HG02588 (cell line): ENCODE measurements at regions not wholly inside any gene's neighbourhood (a gene's known extent, or its start where the extent isn't known, plus 50 kb on each side); places are given as distances from the start of the nearest gene placed in this dataset.
A peak's percentile ranks its signal among the peaks of the same experiment; 100 is the strongest.

Experiments
- ATAC-seq: cut with Tn5 transposase; IDR thresholded peaks from one replicate; pipeline ENCODE4 v1.9.1; 2021; ENCODE audit warnings: mild to moderate bottlenecking, moderate library complexity; ENCODE audit not compliant: unreplicated experiment

DNA sequence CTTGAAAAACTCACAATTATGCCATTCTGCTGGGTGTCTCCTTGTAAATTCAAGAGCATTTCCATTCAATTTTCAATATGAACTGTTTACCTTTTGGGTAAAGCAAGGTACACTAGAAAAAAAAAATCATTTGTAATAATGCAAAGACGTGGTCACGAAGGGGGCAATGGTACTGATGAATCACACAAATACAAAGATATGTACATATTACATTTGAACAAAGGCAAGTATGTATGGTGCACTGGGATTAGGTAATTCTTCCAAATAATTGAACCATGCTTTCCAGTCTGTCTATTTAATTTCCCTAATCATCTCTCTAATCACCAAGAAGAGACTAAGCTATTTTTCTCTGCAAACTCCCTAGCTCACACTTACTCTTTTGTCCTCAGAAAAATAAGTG is 63.4 kb upstream of the RNF38 start:
- no peak for ATAC-seq

DNA sequence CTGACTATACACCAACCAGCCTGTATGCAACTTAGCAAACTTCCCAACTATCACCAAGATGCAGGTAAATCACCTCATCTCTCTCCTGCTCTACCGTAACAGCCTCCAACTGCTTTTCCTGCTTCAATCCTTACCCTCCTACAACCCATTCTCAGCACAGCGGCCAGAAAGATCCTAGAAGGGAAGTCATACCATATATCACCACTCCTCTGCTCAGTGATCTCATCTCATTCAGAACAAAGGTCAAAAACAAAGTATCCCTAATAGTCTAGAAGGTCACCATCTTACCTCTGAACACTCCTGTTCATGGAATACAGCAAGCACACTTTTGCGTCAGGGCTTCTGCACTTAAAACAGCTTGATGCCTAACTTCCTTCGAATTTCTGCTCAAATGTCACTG is 62.2 kb upstream of the RNF38 start:
- ATAC-seq: no peak

DNA sequence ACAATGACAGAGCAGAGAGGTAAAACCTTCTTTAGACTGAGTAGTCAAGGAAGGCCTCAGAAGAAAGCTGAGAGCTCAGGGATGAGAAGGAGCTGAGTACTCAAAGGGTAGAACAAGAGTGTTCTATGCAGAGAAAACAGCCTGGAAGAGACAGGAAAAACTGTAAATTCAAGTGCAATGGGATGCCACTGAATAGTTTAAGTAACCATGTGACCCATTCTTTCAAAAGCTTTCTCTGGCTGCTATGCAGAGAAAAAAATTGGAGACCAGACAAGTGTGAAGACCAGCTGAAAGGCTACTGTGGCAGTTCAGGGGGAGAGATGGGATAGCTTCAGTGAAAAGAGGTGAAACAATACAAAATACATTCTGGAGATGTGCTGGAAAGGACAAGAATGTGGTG is 61.3 kb upstream of the RNF38 start:
- ATAC-seq: no peak

DNA sequence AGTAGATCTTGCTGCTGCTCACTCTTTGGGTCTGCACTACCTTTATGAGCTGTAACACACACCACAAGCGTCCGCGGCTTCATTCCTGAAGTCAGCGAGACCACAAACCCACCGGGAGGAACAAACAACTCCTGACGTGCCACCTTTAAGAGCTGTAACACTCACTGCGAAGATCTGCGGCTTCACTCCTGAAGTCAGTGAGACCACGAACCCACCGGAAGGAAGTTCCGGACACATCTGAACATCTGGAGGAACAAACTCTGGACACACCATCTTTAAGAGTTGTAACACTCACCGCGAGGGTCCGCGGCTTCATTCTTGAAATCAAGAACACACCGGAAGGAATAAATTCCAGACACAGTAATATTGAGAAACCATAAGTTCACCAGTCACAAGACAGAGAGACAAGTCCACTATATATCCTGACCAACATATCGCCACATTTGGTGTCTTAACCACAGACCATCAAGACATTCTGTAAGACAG is 58.4 kb upstream of the RNF38 start:
- ATAC-seq: peak; percentile 58

DNA sequence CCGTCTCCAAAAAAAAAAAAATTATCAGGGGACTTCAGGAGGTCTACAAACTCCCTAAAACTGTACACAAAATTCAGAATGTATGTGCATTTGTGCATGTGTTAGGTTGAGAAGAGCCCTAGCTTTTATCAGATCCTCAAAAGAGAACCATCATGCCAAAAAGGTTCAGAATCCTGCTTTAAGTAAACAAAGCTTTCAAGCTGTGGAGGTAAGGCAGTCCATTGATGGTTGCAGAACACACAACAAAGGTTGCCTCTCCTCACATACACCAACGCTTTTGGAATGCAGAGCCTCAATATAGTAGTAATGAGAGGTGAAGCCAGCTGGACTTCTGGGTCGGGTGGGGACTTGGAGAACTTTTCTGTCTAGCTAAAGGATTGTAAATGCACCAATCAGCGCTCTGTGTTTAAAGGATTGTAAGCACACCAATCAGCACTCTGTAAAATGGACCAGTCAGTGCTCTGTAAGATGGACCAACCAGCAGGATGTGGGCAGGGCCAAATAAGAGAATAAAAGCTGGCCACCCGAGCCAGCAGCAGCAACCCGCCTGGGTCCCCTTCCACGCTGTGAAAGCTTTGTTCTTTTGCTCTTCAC is 57.9 kb upstream of the RNF38 start:
- ATAC-seq: no peak

DNA sequence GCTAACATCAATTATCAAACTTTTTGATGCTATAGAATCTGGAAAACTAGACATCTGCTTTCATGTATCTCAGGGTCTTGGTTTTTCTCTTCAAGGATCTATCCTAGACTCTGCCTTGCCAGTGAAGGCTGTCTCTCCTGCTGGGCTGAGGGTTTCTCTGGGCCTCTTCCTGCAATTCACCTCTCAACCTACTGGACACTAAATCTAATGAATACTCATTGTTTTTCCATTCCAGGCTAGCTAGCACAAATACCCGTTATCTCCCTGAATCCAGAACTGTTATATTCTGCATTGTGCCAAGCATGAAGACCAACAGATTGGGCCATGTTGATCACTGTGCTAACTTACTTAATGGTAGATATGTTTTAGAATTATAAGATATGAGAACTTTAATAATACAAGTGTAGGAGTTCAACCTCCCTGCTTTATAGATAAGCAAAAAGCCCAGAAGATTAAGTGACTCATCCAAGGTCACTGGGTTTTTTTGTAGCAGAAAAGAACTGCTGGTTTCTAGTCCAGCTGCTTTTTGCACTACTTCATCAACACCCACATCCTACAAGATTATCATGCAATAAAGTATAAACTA is 56.5 kb upstream of the RNF38 start:
- no peak for ATAC-seq

DNA sequence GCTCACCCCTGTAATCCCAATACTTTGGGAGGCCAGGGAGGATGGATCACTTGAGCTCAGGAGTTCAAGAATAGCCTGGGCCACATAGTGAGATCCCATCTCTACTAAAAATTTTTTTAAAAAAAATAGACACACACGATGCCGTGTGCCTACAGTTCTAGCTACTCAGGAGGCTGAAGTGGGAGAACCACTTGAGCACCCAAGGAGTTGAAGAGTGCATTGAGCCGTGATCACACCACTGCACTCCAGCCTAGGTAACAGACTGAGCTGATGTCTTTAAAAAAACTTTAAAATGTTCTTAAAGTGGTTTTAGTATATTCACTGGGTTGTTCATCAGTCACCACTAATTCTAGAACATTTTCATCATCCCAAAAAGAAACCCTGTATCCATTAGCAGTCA is 51.9 kb upstream of the RNF38 start:
- ATAC-seq: no peak

DNA sequence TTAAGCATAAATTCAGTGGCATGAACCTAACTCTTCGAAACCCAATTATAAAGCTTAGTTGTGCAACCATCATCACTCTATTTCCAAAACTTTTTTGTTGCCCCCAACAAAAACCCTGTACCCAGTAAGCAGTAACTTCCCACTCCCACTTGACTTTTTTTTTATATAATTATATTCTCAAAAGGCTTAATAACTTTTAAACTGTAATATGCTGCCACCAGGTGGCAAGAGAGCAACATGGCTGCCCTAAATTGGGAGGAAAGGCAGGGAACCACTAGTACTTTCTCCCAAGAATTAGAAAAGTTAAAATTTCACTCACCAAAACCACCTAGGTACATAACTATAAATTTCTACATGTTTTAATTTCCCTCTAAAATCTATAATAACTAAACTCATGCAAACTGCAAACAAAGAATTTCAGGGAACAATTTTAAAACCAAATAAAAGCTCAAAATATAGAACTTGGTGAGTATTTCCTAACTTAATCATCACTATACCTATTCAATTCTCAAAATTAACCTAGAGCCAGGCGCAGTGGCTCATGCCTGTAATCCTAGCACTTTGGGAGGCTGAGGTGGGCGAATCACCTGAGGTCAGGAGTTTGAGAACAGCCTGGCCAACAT is 50.2 kb upstream of the RNF38 start:
- no peak for ATAC-seq
